Astrocyte (in vitro differentiated cells and primary cell): ENCODE measurements at regions not wholly inside any gene's neighbourhood (a gene's known extent, or its start where the extent isn't known, plus 50 kb on each side); places are given as distances from the start of the nearest gene placed in this dataset.

Experiments
- DNase-seq: peaks from one replicate; pipeline ENCODE4 v3.0.0-alpha.2; 2010; ENCODE audit warnings: low read depth
- FAIRE-seq: peaks from 2 replicates; lab custom pipeline; 2011; peaks lifted over from hg19 to GRCh38; lab: Jason Lieb, UNC
- H2AFZ ChIP-seq: 2 replicates; pipeline ENCODE4 v1.6.0; 2012; ENCODE audit warnings: low read depth, low read length, inconsistent platforms
- H3K27ac ChIP-seq: 2 replicates; pipeline ENCODE4 v1.5.1; 2011; ENCODE audit warnings: low read depth, low read length, inconsistent platforms
- H3K27me3 ChIP-seq: 2 replicates; pipeline ENCODE4 v1.6.0; 2011; ENCODE audit warnings: low read length, inconsistent platforms; ENCODE audit not compliant: insufficient read depth
- H3K36me3 ChIP-seq: 2 replicates; pipeline ENCODE4 v1.5.1; 2011; ENCODE audit warnings: low read length, inconsistent platforms; ENCODE audit not compliant: insufficient read depth
- H3K4me1 ChIP-seq: 2 replicates; pipeline ENCODE4 v1.5.1; 2011; ENCODE audit warnings: low read length, inconsistent platforms; ENCODE audit not compliant: insufficient read depth
- H3K4me2 ChIP-seq: 2 replicates; pipeline ENCODE4 v1.6.0; 2012; ENCODE audit warnings: low read length, inconsistent platforms
- H3K4me3 ChIP-seq: 2 replicates; pipeline ENCODE4 v1.5.1; 2011; ENCODE audit warnings: low read depth, mild to moderate bottlenecking, low read length, inconsistent platforms; ENCODE audit not compliant: insufficient read depth
- H3K79me2 ChIP-seq: 2 replicates; pipeline ENCODE4 v1.6.0; 2012; ENCODE audit warnings: mild to moderate bottlenecking, low read length, inconsistent platforms; ENCODE audit not compliant: insufficient read depth
- H3K9ac ChIP-seq: 2 replicates; pipeline ENCODE4 v1.6.0; 2012; ENCODE audit warnings: mild to moderate bottlenecking, low read length, inconsistent platforms
- H3K9me3 ChIP-seq: 2 replicates; pipeline ENCODE4 v1.5.1; 2012; ENCODE audit warnings: low read depth, mild to moderate bottlenecking, low read length, inconsistent platforms; ENCODE audit not compliant: insufficient read depth
- H4K20me1 ChIP-seq: 2 replicates; pipeline ENCODE4 v1.6.0; 2012; ENCODE audit warnings: low read length, inconsistent platforms; ENCODE audit not compliant: insufficient read depth
- H3K27ac Mint-ChIP-seq: one replicate; pipeline ENCODE4 v1.8.0; 2021; ENCODE audit warnings: mild to moderate bottlenecking, mixed read lengths; ENCODE audit not compliant: unreplicated experiment
- H3K27me3 Mint-ChIP-seq: one replicate; pipeline ENCODE4 v1.8.0; 2021; ENCODE audit warnings: low read depth, mixed read lengths; ENCODE audit not compliant: unreplicated experiment
- H3K36me3 Mint-ChIP-seq: one replicate; pipeline ENCODE4 v1.8.0; 2021; ENCODE audit warnings: low read depth, mixed read lengths; ENCODE audit not compliant: unreplicated experiment
- H3K4me1 Mint-ChIP-seq: one replicate; pipeline ENCODE4 v1.8.0; 2021; ENCODE audit warnings: low read depth, mixed read lengths; ENCODE audit not compliant: unreplicated experiment
- H3K4me3 Mint-ChIP-seq: one replicate; pipeline ENCODE4 v1.8.0; 2021; ENCODE audit warnings: mild to moderate bottlenecking, moderate library complexity, mixed read lengths; ENCODE audit not compliant: unreplicated experiment
- H3K9me3 Mint-ChIP-seq: one replicate; pipeline ENCODE4 v1.8.0; 2021; ENCODE audit warnings: mild to moderate bottlenecking, mixed read lengths; ENCODE audit not compliant: unreplicated experiment
- CTCF ChIP-seq: IDR thresholded peaks from 2 replicates; pipeline ENCODE4 v1.5.1; 2011; ENCODE audit warnings: low read depth, mild to moderate bottlenecking, inconsistent platforms, low read length, moderate library complexity; ENCODE audit not compliant: insufficient read depth
- EZH2 ChIP-seq: IDR thresholded peaks from 2 replicates; pipeline ENCODE4 v1.6.1; 2012; ENCODE audit warnings: mild to moderate bottlenecking, low read length, inconsistent platforms; ENCODE audit not compliant: insufficient read depth

DNA sequence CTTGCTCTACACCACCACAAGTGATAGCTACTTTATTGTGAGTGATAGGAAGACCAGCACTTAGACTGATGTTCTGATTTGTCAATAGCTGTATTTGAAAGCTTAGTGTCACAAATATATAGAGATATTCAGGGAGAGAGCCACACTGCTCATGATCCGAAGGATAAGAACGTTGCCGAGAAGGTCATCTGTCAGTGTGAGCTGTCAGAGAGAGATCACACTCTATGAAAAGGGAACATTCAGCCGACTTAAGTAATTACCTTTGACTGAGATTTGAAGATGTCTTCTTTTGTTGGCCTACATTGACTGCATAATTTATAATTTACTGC, 322.6 kb downstream of the TFEC start:
- Mint-ChIP-seq H3K27me3 (no peaks in the 10 kb centered on the region), H3K9me3 (no peaks in the 10 kb centered on the region), H3K4me1 (no peaks in the 10 kb centered on the region), H3K4me3 (no peak overlapping the region), H3K36me3 (no peaks in the 10 kb centered on the region), H3K27ac (no peak overlapping the region)
- Histone ChIP-seq H3K4me3 (no peak overlapping the region), H3K36me3 (no peaks in the 10 kb centered on the region), H3K4me2 (no peak overlapping the region), H3K27ac (no peak overlapping the region), H4K20me1 (no peaks in the 10 kb centered on the region), H3K9ac (no peak overlapping the region), H3K79me2 (no peaks in the 10 kb centered on the region), H3K4me1 (no peaks in the 10 kb centered on the region), H3K9me3 (no peaks in the 10 kb centered on the region), H3K27me3 (no peaks in the 10 kb centered on the region), H2AFZ (no peak overlapping the region)
- TF ChIP-seq EZH2 (no peak), CTCF (no peak)
- DNase-seq (no peak), FAIRE-seq (no peak)

DNA sequence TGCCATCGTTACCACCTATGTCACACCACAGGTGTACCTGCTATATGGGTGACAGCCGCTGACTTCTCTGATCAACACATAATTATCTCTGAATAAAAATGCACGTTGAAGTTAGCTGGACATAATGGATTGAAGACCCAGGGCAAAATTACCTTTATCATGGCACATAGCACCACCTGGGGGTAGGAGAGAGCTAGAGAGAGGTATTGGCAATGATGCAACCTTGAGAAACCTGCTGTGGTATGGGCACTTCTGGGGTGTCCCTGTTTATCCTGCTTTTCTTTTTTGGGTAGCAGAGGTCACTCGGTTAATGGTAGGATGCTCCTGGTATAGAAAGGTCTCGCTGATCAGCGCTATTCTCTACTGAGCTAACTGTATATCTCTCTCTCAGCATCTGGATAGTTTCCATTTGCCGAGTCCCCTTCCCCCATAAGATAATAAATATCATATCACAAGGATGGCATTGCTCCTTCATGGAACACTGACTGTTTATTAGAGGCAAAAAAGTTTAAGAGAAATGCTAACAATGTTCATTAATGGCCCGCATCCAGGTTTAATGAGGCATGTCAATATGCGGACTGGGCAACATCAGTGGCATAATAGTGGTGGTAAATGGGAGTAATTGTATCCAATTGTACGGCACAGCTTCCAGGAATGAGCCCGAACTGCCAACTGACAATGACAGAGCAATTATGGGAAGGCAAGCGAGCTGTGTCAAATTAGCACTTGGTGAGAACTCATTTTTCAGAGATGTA, 323.1 kb downstream of the TFEC start:
- no peak for DNase-seq
- no peak overlapping the region for H3K9ac ChIP-seq
- no peak for FAIRE-seq
- no peak overlapping the region for H3K4me3 Mint-ChIP-seq
- H3K4me2 ChIP-seq: no peak overlapping the region
- H3K9me3 ChIP-seq: no peaks in the 10 kb centered on the region
- H3K36me3 ChIP-seq: no peaks in the 10 kb centered on the region
- no peak for TF ChIP-seq EZH2
- peak; percentile 18 for TF ChIP-seq CTCF
- no peaks in the 10 kb centered on the region for H3K4me1 ChIP-seq
- no peaks in the 10 kb centered on the region for H4K20me1 ChIP-seq
- H3K79me2 ChIP-seq: no peaks in the 10 kb centered on the region
- H3K27ac Mint-ChIP-seq: no peak overlapping the region
- no peaks in the 10 kb centered on the region for H3K36me3 Mint-ChIP-seq
- H3K4me1 Mint-ChIP-seq: no peaks in the 10 kb centered on the region
- H3K27me3 Mint-ChIP-seq: no peaks in the 10 kb centered on the region
- H3K4me3 ChIP-seq: no peak overlapping the region
- no peaks in the 10 kb centered on the region for H3K9me3 Mint-ChIP-seq
- H3K27me3 ChIP-seq: no peaks in the 10 kb centered on the region
- H2AFZ ChIP-seq: peak overlapping the region; percentile 48
- no peak overlapping the region for H3K27ac ChIP-seq

DNA sequence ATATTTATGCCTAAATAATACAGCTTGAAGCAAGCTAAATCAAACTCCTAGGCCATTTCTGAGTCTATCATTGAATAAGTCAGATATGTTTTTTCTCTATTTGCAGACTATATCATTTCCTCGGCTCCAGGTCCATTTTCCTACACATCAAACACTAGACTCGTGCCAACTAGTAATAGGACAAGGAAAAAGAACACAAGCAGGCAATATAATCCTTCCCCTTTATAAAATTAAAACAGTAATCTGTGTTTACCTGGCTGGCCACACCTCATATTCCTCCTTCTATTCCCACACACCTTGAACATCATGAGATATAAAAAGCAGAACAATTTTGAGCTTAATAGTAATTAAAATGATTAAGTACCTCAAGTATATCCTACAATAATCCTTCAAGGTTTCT, 325.7 kb downstream of the TFEC start:
- Mint-ChIP-seq H3K36me3 (no peaks in the 10 kb centered on the region), H3K27me3 (no peaks in the 10 kb centered on the region), H3K9me3 (no peaks in the 10 kb centered on the region), H3K4me1 (no peaks in the 10 kb centered on the region), H3K4me3 (no peak overlapping the region), H3K27ac (no peak overlapping the region)
- no peak for FAIRE-seq
- Histone ChIP-seq H3K27ac (no peak overlapping the region), H3K4me3 (no peak overlapping the region), H3K27me3 (no peaks in the 10 kb centered on the region), H3K9me3 (no peaks in the 10 kb centered on the region), H3K4me1 (no peaks in the 10 kb centered on the region), H3K36me3 (no peaks in the 10 kb centered on the region), H3K79me2 (no peaks in the 10 kb centered on the region), H3K4me2 (no peak overlapping the region), H4K20me1 (no peaks in the 10 kb centered on the region), H2AFZ (no peak overlapping the region), H3K9ac (no peak overlapping the region)
- no peak for TF ChIP-seq CTCF
- TF ChIP-seq EZH2: no peak
- no peak for DNase-seq
